ENCODE measurements at regions not wholly inside any gene's neighbourhood (a gene's known extent, or its start where the extent isn't known, plus 50 kb on each side); places are given as distances from the start of the nearest gene placed in this dataset.

GRCh38 chr4:165656829-165657490 lies 216.1 kb upstream of the TLL1 start:
- TF ChIP-seq CTCF (IDR thresholded peaks at IDR 0.05; ENCODE audit: insufficient read depth, low read length, severe bottlenecking): no peak
- FAIRE-seq: no peak

GRCh38 chr4:165662341-165662740 lies 210.7 kb upstream of the TLL1 start:
- DNase-seq (ENCODE audit: low read depth): no peak
- H3K27me3 ChIP-seq (ENCODE audit: control insufficient read depth, insufficient read depth, low read length): no peaks in the 10 kb centered on the region
- TF ChIP-seq CTCF (IDR thresholded peaks at IDR 0.05; ENCODE audit: insufficient read depth, low read length, severe bottlenecking): no peak
- no peaks in the 10 kb centered on the region for H3K36me3 ChIP-seq (ENCODE audit: control insufficient read depth, insufficient read depth, low read length)
- no peak overlapping the region for H3K4me3 ChIP-seq (ENCODE audit: low read depth, low read length)
- no peak for FAIRE-seq

More at GRCh38 chr4:165656829-165657490, 216.1 kb upstream of the TLL1 start:
- Histone ChIP-seq H3K27me3 (ENCODE audit: control insufficient read depth, insufficient read depth, low read length) (no peaks in the 10 kb centered on the region), H3K36me3 (ENCODE audit: control insufficient read depth, insufficient read depth, low read length) (no peaks in the 10 kb centered on the region), H3K4me3 (ENCODE audit: low read depth, low read length) (no peak overlapping the region)
- DNase-seq (ENCODE audit: low read depth): no peak

- Histone ChIP-seq H3K27me3 (ENCODE audit: control insufficient read depth, insufficient read depth, low read length) (no peaks in the 10 kb centered on the region), H3K4me3 (ENCODE audit: low read depth, low read length) (no peak overlapping the region), H3K36me3 (ENCODE audit: control insufficient read depth, insufficient read depth, low read length) (no peaks in the 10 kb centered on the region)
- DNase-seq (ENCODE audit: low read depth): no peak
- no peak for TF ChIP-seq CTCF (IDR thresholded peaks at IDR 0.05; ENCODE audit: insufficient read depth, low read length, severe bottlenecking)
- FAIRE-seq: no peak
These were observed 209.6 kb upstream of the TLL1 start for GRCh38 chr4:165663411-165663810.

GRCh38 chr4:165666836-165667235 lies 206.2 kb upstream of the TLL1 start:
- Histone ChIP-seq H3K27me3 (ENCODE audit: control insufficient read depth, insufficient read depth, low read length) (no peaks in the 10 kb centered on the region), H3K36me3 (ENCODE audit: control insufficient read depth, insufficient read depth, low read length) (no peaks in the 10 kb centered on the region), H3K4me3 (ENCODE audit: low read depth, low read length) (no peak overlapping the region)
- no peak for FAIRE-seq
- DNase-seq (ENCODE audit: low read depth): no peak
- no peak for TF ChIP-seq CTCF (IDR thresholded peaks at IDR 0.05; ENCODE audit: insufficient read depth, low read length, severe bottlenecking)

- DNase-seq (ENCODE audit: low read depth): no peak
- no peaks in the 10 kb centered on the region for H3K36me3 ChIP-seq (ENCODE audit: control insufficient read depth, insufficient read depth, low read length)
- no peak for FAIRE-seq
- no peak for TF ChIP-seq CTCF (IDR thresholded peaks at IDR 0.05; ENCODE audit: insufficient read depth, low read length, severe bottlenecking)
- no peak overlapping the region for H3K4me3 ChIP-seq (ENCODE audit: low read depth, low read length)
- no peaks in the 10 kb centered on the region for H3K27me3 ChIP-seq (ENCODE audit: control insufficient read depth, insufficient read depth, low read length)
These were observed 205.1 kb upstream of the TLL1 start for GRCh38 chr4:165667969-165668368.

GRCh38 chr4:165668694-165669093 lies 204.3 kb upstream of the TLL1 start:
- Histone ChIP-seq H3K27me3 (ENCODE audit: control insufficient read depth, insufficient read depth, low read length) (no peaks in the 10 kb centered on the region), H3K4me3 (ENCODE audit: low read depth, low read length) (no peak overlapping the region), H3K36me3 (ENCODE audit: control insufficient read depth, insufficient read depth, low read length) (no peaks in the 10 kb centered on the region)
- TF ChIP-seq CTCF (IDR thresholded peaks at IDR 0.05; ENCODE audit: insufficient read depth, low read length, severe bottlenecking): no peak
- FAIRE-seq (peak; percentile 80), DNase-seq (ENCODE audit: low read depth) (peak; percentile 48)
